ENCODE measurements at regions not wholly inside any gene's neighbourhood (a gene's known extent, or its start where the extent isn't known, plus 50 kb on each side); places are given as distances from the start of the nearest gene placed in this dataset.

DNA sequence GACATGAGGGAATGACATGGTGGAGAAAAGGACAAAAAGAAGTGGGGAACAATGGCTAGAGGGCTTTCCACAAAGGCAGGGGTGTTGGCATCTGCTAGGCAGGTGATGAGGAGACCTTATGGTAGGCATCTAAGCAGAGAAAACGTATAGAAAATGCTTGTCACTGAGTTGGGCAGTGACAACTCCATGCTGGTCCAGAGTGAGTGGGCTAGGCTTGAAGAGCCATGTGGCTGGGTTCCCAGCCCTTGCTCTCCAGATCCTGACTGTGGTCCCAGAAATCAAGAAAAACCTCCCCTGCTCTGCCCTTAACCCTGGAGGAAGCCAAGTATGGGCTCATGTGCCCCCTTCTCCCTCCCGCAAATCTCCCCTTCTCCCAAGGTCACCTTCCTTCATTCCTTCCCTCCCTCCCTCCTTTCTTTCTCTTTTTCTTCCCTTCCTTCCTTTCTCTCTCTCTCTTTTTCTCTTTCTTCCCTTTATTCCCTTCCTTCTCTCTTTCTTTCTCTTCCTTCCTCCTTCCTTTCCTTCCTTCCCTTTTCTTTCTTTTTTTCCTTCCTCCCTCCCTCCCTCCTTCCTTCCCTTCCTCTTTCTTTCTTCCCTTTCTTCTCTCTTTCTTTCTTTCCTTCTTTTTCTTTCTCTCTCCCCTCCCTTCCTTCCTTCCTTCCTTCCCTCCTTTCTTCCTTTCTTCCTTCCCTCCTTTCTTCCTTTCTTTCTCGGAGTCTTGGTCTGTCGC is 102.8 kb downstream of the NAV1 start:
- H3K79me2 ChIP-seq (ENCODE audit: insufficient read depth, low read length) = no peaks in the 10 kb centered on the region
- no peak overlapping the region for H3K4me2 ChIP-seq (ENCODE audit: low read length)
- no peak for DNase-seq (ENCODE audit: low read depth, low spot score)
- no peak overlapping the region for H3K4me3 ChIP-seq (replicated peaks in 1 of 2; ENCODE audit: low read depth in 1 of 2, low read length in 2 of 2)
- no peaks in the 10 kb centered on the region for H3K9me3 ChIP-seq (ENCODE audit: control insufficient read depth in 1 of 2, insufficient read depth in 1 of 2, low read depth in 1 of 2, low read length in 2 of 2)
- RAD21 ChIA-PET (ENCODE audit: low non-redundant PET in 1 of 2, low total read pairs in 2 of 2, uncharacterized antibody in 2 of 2, unreplicated experiment in 2 of 2) = no interaction called here
- POLR2A ChIA-PET = no interaction called here
- H3K9ac ChIP-seq (ENCODE audit: low read length) = no peak overlapping the region
- H3K27me3 ChIP-seq (ENCODE audit: insufficient read depth, low read length) = peaks cover 6% of the 10 kb centered on the region; the same call in 1 of the 2 replicates
- ATAC-seq = no peak
- no peaks in the 10 kb centered on the region for H3K4me1 ChIP-seq (ENCODE audit: control insufficient read depth in 1 of 2, insufficient read depth in 2 of 2, low read length in 2 of 2)
- H3K9me2 ChIP-seq (ENCODE audit: insufficient read depth) = no peaks in the 10 kb centered on the region
- TF ChIP-seq EZH2 (IDR thresholded peaks at IDR 0.05) (no peak), SP1 (IDR thresholded peaks at IDR 0.05; ENCODE audit: low read depth) (no peak), EGR1 (IDR thresholded peaks at IDR 0.05; ENCODE audit: low read depth) (no peak), POLR2AphosphoS5 (IDR thresholded peaks at IDR 0.05; ENCODE audit: low read depth, low read length) (no peak), SRF (IDR thresholded peaks at IDR 0.05; ENCODE audit: low read depth) (no peak), ZFX (IDR thresholded peaks at IDR 0.05) (no peak), POLR2A (IDR thresholded peaks at IDR 0.05; ENCODE audit: borderline replicate concordance, extremely low read depth, insufficient read depth, insufficient read length) (no peak), EZH2phosphoT487 (IDR thresholded peaks at IDR 0.05; ENCODE audit: borderline replicate concordance) (no peak), YY1 (IDR thresholded peaks at IDR 0.05; ENCODE audit: extremely low read depth, insufficient replicate concordance, low read depth, low read length) (no peak), JUND (IDR thresholded peaks at IDR 0.05) (no peak), CBX3 (IDR thresholded peaks at IDR 0.05; ENCODE audit: low read depth) (no peak), RAD21 (IDR thresholded peaks at IDR 0.05; ENCODE audit: low read depth) (no peak), FOSL1 (IDR thresholded peaks at IDR 0.05; ENCODE audit: low read depth) (no peak)
- TF ChIP-seq, protein P1, sequence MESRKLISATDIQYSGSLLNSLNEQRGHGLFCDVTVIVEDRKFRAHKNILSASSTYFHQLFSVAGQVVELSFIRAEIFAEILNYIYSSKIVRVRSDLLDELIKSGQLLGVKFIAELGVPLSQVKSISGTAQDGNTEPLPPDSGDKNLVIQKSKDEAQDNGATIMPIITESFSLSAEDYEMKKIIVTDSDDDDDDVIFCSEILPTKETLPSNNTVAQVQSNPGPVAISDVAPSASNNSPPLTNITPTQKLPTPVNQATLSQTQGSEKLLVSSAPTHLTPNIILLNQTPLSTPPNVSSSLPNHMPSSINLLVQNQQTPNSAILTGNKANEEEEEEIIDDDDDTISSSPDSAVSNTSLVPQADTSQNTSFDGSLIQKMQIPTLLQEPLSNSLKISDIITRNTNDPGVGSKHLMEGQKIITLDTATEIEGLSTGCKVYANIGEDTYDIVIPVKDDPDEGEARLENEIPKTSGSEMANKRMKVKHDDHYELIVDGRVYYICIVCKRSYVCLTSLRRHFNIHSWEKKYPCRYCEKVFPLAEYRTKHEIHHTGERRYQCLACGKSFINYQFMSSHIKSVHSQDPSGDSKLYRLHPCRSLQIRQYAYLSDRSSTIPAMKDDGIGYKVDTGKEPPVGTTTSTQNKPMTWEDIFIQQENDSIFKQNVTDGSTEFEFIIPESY (IDR thresholded peaks at IDR 0.05; ENCODE audit: extremely low read depth, insufficient replicate concordance, low read length) = no peak
- TF ChIP-seq, protein P2, sequence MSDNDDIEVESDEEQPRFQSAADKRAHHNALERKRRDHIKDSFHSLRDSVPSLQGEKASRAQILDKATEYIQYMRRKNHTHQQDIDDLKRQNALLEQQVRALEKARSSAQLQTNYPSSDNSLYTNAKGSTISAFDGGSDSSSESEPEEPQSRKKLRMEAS (IDR thresholded peaks at IDR 0.05) = no peak
- H2AFZ ChIP-seq (ENCODE audit: low read depth, low read length, poor library complexity, severe bottlenecking) = no peak overlapping the region
- H3K27ac ChIP-seq (ENCODE audit: low read depth, low read length) = no peak overlapping the region
- no peaks in the 10 kb centered on the region for H4K20me1 ChIP-seq (ENCODE audit: insufficient read depth)
- CTCF ChIA-PET = no interaction called here
- no TSS peak for BruUV-seq (replicated peaks)
- intact Hi-C loops (cut with micrococcal nuclease) = no loop called here
- no peaks in the 10 kb centered on the region for H3K36me3 ChIP-seq (ENCODE audit: control insufficient read depth in 1 of 2, insufficient read depth in 2 of 2, low read length in 2 of 2)
